GM12873 (cell line): ENCODE measurements at regions not wholly inside any gene's neighbourhood (a gene's known extent, or its start where the extent isn't known, plus 50 kb on each side); places are given as distances from the start of the nearest gene placed in this dataset.

Experiments
- TF ChIP-seq, protein P1 (sequence below): IDR thresholded peaks from 2 replicates; pipeline ENCODE4 v1.5.1; 2012; ENCODE audit warnings: low read depth, mild to moderate bottlenecking, moderate library complexity, low read length, control low read depth; ENCODE audit not compliant: insufficient read depth; ENCODE audit errors: missing control alignments

DNA sequence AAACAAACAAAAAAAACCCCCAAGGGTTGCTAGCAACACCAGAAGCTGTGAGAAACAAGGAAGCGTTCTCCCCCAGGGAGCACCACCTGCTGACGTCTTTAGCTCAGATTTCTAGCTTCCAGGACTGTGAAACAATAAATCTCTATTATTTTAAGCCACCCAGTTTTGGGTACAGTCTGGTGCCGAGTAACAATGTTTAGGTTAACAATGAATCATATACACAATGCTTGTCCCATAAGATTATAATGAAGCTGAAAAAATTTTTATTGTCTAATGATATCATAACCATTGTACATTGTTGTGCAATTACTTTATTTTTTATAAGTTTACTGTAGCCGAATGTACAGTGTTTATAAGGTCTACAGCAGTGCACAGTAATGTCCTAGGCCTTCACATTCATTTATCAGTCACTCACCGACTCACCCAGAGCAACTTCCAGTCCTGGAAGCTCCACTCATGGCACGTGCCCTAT is 72.1 kb upstream of the CAB39 start:
- TF ChIP-seq, protein P1, sequence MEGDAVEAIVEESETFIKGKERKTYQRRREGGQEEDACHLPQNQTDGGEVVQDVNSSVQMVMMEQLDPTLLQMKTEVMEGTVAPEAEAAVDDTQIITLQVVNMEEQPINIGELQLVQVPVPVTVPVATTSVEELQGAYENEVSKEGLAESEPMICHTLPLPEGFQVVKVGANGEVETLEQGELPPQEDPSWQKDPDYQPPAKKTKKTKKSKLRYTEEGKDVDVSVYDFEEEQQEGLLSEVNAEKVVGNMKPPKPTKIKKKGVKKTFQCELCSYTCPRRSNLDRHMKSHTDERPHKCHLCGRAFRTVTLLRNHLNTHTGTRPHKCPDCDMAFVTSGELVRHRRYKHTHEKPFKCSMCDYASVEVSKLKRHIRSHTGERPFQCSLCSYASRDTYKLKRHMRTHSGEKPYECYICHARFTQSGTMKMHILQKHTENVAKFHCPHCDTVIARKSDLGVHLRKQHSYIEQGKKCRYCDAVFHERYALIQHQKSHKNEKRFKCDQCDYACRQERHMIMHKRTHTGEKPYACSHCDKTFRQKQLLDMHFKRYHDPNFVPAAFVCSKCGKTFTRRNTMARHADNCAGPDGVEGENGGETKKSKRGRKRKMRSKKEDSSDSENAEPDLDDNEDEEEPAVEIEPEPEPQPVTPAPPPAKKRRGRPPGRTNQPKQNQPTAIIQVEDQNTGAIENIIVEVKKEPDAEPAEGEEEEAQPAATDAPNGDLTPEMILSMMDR = no peak

DNA sequence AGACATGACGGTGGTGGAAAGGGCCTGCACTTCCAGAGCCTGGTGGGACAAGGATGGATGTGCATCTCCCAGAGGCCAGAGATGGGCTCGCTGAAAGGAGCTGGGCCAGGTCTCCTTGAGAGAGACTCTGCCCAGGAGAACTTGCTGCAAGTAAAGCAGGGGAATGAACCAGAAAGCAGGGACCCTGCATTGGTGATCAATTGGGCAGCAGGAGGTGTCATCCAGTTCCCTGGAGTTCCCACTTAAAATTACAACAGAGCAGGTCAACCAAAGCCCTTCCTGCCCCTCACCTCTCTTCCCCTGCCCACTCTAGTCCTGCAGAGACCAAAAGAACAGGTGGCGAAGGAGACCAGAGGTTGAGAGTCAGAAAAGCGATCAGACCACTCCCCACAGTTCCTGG is 69.7 kb upstream of the CAB39 start:
- TF ChIP-seq, protein P1 = no peak

DNA sequence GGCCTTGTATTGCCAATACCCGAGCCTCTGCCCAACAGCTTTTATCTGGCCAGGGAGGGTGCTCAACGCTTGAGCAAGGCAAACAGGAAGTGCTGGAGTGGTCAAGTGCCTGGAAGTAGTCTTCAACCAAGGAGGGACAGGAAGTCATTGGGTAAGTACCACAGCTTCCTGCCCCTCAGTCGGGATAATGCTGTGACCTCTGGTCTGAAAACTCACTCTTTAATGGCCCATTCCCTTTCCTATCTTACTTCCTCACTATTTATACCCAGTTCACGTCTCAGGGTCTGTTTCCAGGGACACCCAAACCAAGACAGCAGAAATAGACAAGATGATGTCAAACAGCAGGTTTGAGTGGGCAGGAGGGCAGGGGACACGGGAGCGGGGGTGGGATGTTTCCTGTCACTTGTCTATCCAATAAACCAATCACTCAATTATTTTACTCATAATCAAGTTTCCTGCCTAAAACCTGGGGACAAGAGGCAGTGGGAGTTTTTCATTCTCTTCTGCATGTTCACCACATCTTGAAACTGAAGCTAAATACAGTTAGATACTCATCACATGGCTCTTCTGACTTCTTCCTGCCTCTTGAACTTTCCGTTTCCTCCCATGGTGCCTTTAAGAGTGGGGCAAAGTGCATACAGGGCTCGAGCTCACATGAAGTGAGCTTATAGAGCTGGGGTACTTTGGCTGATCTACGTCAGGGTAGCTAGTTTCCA is 68.9 kb upstream of the CAB39 start:
- TF ChIP-seq, protein P1 = no peak

DNA sequence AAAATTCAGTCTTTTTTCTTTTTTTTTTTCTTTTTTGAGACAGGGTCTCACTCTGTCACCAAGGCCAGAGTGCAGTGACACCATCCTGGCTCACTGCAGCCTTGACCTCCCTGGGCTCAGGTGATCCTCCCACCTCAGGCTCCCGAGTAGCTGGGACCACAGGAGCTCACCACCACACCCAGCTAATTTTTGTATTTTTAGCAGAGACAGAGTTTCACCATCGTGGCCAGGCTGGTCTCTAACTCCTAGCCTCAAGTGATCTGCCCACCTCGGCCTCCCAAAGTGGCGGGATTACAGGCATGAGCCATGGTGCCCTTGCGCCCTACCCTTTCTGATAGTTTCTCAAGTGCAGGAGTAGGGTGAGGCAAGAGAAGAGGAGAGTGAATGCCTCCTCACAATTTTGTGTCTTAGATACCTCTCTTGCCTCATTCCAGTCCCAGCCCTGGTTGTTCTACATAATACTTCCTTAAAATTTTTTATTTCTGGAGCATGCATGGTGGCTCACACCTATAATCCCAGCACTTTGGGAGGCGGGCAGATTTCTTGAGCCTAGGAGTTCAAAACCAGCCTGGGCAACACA is 68.2 kb upstream of the CAB39 start:
- TF ChIP-seq, protein P1 = no peak

DNA sequence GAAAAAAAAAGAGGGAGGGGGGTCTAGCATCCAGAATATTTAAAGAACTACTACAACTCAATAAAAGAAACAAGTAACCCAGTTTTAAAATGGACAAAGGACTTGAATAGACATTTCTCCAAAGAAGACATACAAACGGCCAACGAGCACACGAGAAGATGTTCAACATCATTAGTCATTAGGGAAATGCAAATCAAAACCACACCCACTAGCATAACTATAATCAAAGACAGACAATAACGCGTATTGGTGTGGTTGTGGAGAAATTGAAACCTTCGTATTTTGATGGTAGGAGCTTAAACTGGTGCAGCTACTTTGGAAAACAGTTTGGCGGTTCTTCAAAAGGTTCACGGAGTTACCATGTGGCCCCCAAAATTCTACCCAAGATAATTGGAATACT is 64.3 kb upstream of the CAB39 start:
- TF ChIP-seq, protein P1 = no peak

DNA sequence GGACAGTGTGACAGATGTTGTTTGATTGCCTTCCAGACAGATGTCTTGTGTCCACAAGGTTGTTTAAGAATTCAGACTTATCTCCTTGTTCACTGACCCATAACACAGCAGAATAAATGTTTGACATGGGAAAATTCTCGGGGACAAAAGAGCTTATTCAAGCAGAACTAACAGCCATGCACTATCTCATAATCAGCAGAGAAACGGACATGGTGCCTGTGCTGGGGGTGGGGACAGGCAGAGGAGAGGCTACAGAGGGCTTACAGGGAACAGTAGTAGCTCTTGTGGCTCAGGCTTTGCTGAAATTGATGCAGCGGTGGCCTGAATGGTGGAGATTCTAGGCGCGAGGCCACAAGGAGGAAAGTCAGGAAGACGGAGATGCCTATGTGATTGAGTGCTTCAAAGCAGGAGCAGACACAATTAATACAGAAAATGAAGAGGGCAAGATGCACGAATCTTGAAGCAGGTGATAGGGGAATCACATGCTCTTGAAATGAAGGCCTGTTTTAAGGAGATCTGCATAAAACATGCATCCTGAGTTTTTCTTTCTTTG is 62.0 kb upstream of the CAB39 start:
- TF ChIP-seq, protein P1 = no peak

DNA sequence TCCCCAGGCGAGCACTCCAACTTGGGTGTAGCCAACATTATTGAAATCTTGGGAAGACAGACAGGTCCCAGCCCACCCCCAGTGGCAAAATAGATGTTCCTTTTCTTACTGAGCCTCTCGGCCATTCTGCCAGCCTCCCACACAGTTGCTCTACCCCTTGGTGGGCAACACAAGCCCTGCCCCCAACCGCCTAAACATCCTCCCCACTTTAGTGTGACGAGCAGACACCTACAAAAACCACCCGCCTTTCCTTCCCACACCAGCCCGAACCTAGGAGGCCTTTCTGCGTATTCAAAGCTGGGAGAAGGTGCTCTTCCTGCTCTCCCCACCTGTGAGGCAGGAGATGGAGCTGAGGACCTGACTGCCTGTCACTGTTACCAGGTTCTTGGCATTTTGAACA is 58.6 kb upstream of the CAB39 start:
- TF ChIP-seq, protein P1 = no peak
